Karpas-422 (cell line): ENCODE measurements at regions not wholly inside any gene's neighbourhood (a gene's known extent, or its start where the extent isn't known, plus 50 kb on each side); places are given as distances from the start of the nearest gene placed in this dataset.

Experiments
- DNase-seq: peaks from one replicate; pipeline ENCODE4 v3.0.0-alpha.2; 2015
- H2AFZ ChIP-seq: fragments of 200-600 bp; sonication (generic); 2 replicates; pipeline ENCODE4 v1.6.1; 2014; ENCODE audit warnings: antibody characterized with exemption, low read length, mixed read lengths
- H3K27ac ChIP-seq: fragments of 200-600 bp; sonication (generic); 2 replicates; pipeline ENCODE4 v1.5.1; 2014; ENCODE audit warnings: mild to moderate bottlenecking, low read length, moderate library complexity
- H3K27me3 ChIP-seq: fragments of 200-600 bp; sonication (generic); 2 replicates; pipeline ENCODE4 v1.6.1; 2014; ENCODE audit warnings: low read length, mixed read lengths
- H3K36me3 ChIP-seq: fragments of 200-600 bp; sonication (generic); 2 replicates; pipeline ENCODE4 v1.6.1; 2014; ENCODE audit warnings: low read length, mixed read lengths; ENCODE audit not compliant: insufficient read depth
- H3K4me1 ChIP-seq: fragments of 200-600 bp; sonication (generic); 2 replicates; pipeline ENCODE4 v1.6.1; 2014; ENCODE audit warnings: mild to moderate bottlenecking, low read length, mixed read lengths
- H3K4me2 ChIP-seq: fragments of 200-600 bp; sonication (generic); 2 replicates; pipeline ENCODE4 v1.6.1; 2014; ENCODE audit warnings: low read length, low read depth, mild to moderate bottlenecking; ENCODE audit not compliant: poor library complexity, severe bottlenecking
- H3K4me3 ChIP-seq: fragments of 200-600 bp; sonication (generic); 2 replicates; pipeline ENCODE4 v1.5.1; 2014; ENCODE audit warnings: mild to moderate bottlenecking, antibody characterized with exemption, low read length, mixed read lengths
- H3K79me2 ChIP-seq: fragments of 200-600 bp; sonication (generic); 2 replicates; pipeline ENCODE4 v1.6.1; 2014; ENCODE audit warnings: mild to moderate bottlenecking, low read length, mixed read lengths
- H3K9ac ChIP-seq: fragments of 200-600 bp; sonication (generic); 2 replicates; pipeline ENCODE4 v1.6.0; 2014; ENCODE audit warnings: low read length
- H3K9me2 ChIP-seq: fragments of 200-600 bp; sonication (generic), shearing (Covaris generic); replicated peaks from 2 replicates; pipeline ENCODE4 v1.6.0; 2014; ENCODE audit warnings: mild to moderate bottlenecking, low read length, moderate library complexity; ENCODE audit not compliant: insufficient read depth
- H3K9me3 ChIP-seq: fragments of 300-700, 200-600 bp; sonication (generic); 2 replicates; pipeline ENCODE4 v1.6.1; 2014; ENCODE audit warnings: low read length, mixed read lengths
- H4K20me1 ChIP-seq: fragments of 200-600 bp; sonication (generic); 2 replicates; pipeline ENCODE4 v1.6.1; 2014; ENCODE audit warnings: mild to moderate bottlenecking, antibody characterized with exemption, low read length, low read depth; ENCODE audit not compliant: insufficient read depth

GRCh38 chr12:43095669-43096280 is 456.2 kb downstream of the ADAMTS20 start:
- no peaks in the 10 kb centered on the region for H4K20me1 ChIP-seq
- H3K4me2 ChIP-seq, result no peak overlapping the region
- no peak overlapping the region for H3K27ac ChIP-seq
- no peak for DNase-seq
- no peaks in the 10 kb centered on the region for H3K4me1 ChIP-seq
- H3K79me2 ChIP-seq, result no peaks in the 10 kb centered on the region
- H3K9me3 ChIP-seq, result no peaks in the 10 kb centered on the region
- no peaks in the 10 kb centered on the region for H3K9me2 ChIP-seq
- H2AFZ ChIP-seq, result no peak overlapping the region
- no peaks in the 10 kb centered on the region for H3K27me3 ChIP-seq
- H3K4me3 ChIP-seq, result no peak overlapping the region
- no peak overlapping the region for H3K9ac ChIP-seq
- H3K36me3 ChIP-seq, result no peaks in the 10 kb centered on the region

DNA sequence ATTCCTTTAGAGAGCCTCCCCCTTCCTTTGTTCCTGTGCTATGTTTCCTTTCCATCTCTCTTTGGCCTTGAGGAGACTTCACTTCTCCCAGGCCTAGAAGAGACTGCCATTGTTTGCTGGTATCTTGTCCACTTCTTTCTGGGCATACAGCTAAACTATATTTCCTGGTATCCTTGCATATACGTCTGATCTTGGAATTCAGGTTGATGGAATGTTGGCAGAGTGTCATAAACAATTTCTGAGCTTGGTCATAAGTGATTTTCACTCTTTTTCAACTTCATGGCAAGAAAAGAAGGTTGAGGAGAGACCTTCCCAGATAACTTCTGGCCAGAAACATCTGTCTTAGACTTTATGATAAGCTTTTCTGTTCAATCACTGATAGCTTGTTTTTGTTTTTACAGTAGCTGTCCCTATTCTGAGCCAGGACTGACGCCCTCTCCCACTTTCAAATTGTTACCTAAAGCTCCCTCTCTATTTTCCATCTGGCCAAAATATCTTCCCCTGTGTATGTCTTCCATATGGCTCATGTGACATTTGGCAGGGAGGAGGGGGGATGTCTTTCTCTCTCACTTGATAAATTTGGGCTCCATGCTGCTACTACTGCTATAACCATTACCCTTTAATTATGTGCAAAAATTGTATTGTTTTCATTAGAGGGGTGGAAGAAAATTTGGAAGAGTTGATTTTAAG is 457.0 kb downstream of the ADAMTS20 start:
- Histone ChIP-seq H3K27ac (no peak overlapping the region), H3K9me2 (no peaks in the 10 kb centered on the region), H3K9ac (no peak overlapping the region), H3K4me1 (no peaks in the 10 kb centered on the region), H3K79me2 (no peaks in the 10 kb centered on the region), H4K20me1 (no peaks in the 10 kb centered on the region), H3K9me3 (no peaks in the 10 kb centered on the region), H3K27me3 (no peaks in the 10 kb centered on the region), H3K36me3 (no peaks in the 10 kb centered on the region), H3K4me3 (no peak overlapping the region), H3K4me2 (no peak overlapping the region), H2AFZ (no peak overlapping the region)
- no peak for DNase-seq

DNA sequence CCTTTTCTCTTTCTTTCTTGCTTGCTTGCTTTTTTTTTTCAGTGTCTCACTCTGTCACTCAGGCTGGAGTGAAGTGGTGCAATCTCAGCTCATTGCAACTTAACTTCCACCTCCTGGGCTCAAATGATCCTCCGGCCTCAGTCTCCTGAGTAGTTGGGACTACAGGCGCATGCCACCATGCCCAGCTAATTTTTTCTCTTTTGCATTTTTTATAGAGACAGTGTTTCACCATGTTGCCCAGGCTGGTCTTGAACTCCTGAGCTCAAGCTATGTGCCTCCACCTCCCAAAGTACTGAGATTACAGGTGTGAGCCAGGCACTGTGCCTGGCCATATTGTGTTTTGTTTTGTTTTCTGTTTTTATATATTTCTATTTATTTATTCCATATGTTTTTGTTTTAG is 461.0 kb downstream of the ADAMTS20 start:
- Histone ChIP-seq H3K27me3 (no peaks in the 10 kb centered on the region), H3K9me3 (peaks cover 10% of the 10 kb centered on the region; the same call in 1 of the 2 replicates), H3K4me3 (no peak overlapping the region), H3K9ac (no peak overlapping the region), H3K4me2 (no peak overlapping the region), H3K36me3 (no peaks in the 10 kb centered on the region), H4K20me1 (no peaks in the 10 kb centered on the region), H3K4me1 (no peaks in the 10 kb centered on the region), H3K27ac (no peak overlapping the region), H2AFZ (no peak overlapping the region), H3K9me2 (0 out of 2 replicates have a peak, but pooled peaks cover 3% of the 10 kb centered on the region), H3K79me2 (no peaks in the 10 kb centered on the region)
- no peak for DNase-seq

DNA sequence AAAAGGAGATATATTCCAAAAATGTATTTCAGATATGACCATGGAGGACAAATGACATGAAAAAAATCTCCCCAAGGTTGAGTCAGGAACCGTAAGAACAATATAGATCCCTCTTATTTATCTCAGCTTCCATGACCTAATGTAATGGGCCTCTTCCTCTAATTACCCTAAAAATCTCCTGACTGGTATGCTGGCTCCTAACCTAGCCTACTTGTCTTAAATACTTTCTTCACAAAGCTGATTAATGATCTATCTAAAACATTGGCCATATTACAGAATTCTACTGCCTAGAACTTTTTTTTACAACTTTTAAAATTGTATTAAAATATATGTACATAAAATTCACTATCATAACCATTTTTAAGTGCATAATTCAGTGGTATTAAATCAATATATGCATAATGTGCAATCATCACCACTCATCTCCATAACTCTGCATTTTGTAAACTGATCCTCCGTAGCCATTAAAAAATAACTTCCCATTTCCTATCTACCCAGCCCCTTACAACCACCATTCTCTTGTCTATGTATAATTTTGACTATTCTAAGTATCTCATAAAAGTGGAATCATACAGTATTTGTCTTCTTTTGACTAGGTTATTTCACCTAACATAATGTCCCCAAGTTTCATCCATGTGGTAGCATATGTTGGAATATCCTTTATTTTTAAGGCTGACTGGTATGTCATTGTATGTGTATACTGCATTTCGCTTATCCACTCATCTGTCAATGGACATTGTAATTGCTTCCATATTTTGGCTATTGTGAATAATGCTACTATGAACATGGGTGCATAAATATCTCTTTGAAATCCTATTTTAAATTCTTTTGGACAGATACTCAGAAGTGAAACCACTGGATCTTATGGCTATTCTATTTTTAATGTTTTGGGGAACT is 464.6 kb downstream of the ADAMTS20 start:
- Histone ChIP-seq H3K27ac (no peak overlapping the region), H2AFZ (no peak overlapping the region), H3K79me2 (no peaks in the 10 kb centered on the region), H3K9ac (no peak overlapping the region), H3K4me3 (no peak overlapping the region), H3K9me2 (0 out of 2 replicates have a peak, but pooled peaks cover 3% of the 10 kb centered on the region), H3K9me3 (peaks cover 10% of the 10 kb centered on the region; the same call in 1 of the 2 replicates), H3K36me3 (no peaks in the 10 kb centered on the region), H4K20me1 (no peaks in the 10 kb centered on the region), H3K27me3 (no peaks in the 10 kb centered on the region), H3K4me2 (no peak overlapping the region), H3K4me1 (no peaks in the 10 kb centered on the region)
- DNase-seq, result no peak

DNA sequence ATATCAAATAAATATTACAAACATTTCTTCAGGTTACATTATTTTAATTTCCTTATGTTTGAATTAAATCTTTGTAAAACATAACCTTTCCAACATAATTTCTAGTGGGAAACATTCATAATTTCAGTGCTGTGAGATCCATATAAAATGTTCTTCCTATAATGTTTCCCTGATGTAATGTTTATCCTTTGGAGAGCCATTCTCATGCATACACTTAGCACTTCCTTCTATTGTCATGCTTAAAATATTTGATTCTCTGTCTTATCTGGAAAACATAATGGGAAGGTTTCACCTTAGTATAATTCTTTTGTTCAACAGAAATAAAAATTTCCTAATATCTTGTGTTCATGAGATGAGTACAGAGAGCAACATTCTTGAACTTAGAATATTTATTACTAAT is 472.5 kb downstream of the ADAMTS20 start:
- Histone ChIP-seq H3K36me3 (no peaks in the 10 kb centered on the region), H4K20me1 (no peaks in the 10 kb centered on the region), H3K27ac (no peak overlapping the region), H3K4me1 (no peaks in the 10 kb centered on the region), H3K4me3 (no peak overlapping the region), H3K9ac (no peak overlapping the region), H3K79me2 (no peaks in the 10 kb centered on the region), H3K27me3 (no peaks in the 10 kb centered on the region), H3K4me2 (no peak overlapping the region), H3K9me3 (no peaks in the 10 kb centered on the region), H3K9me2 (no peaks in the 10 kb centered on the region), H2AFZ (no peak overlapping the region)
- no peak for DNase-seq

GRCh38 chr12:43078976-43079375 is 473.0 kb downstream of the ADAMTS20 start:
- Histone ChIP-seq H3K9me2 (no peaks in the 10 kb centered on the region), H3K79me2 (no peaks in the 10 kb centered on the region), H3K4me3 (no peak overlapping the region), H3K4me1 (no peaks in the 10 kb centered on the region), H3K4me2 (no peak overlapping the region), H2AFZ (no peak overlapping the region), H3K36me3 (no peaks in the 10 kb centered on the region), H3K9ac (no peak overlapping the region), H3K27me3 (no peaks in the 10 kb centered on the region), H3K9me3 (no peaks in the 10 kb centered on the region), H3K27ac (no peak overlapping the region), H4K20me1 (no peaks in the 10 kb centered on the region)
- no peak for DNase-seq

DNA sequence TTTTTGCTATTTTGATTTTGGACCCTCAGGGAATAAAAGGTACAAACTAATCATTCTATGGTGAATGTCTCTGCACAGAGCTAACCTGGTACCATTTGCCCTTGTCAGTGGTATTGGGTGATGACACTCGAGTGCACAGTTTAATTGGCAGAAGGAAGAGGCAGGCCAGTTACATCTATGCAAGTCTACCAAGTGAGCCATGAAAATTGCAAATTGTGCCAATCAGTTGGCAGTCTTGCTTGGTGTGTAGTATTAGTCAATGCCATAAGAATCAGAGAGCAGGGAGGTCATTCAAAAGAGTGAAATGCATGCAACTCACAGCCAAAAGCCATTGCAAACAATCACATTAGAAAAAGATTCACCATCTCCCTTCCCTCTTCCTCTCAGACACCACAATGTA is 479.6 kb downstream of the ADAMTS20 start:
- Histone ChIP-seq H4K20me1 (no peaks in the 10 kb centered on the region), H3K79me2 (no peaks in the 10 kb centered on the region), H3K9ac (no peak overlapping the region), H3K27me3 (no peaks in the 10 kb centered on the region), H3K9me2 (no peaks in the 10 kb centered on the region), H3K4me3 (no peak overlapping the region), H3K36me3 (no peaks in the 10 kb centered on the region), H2AFZ (no peak overlapping the region), H3K4me2 (no peak overlapping the region), H3K4me1 (no peaks in the 10 kb centered on the region), H3K9me3 (no peaks in the 10 kb centered on the region), H3K27ac (no peak overlapping the region)
- no peak for DNase-seq

GRCh38 chr12:43069768-43070221 is 480.2 kb upstream of the PRICKLE1 start:
- no peak overlapping the region for H3K9ac ChIP-seq
- H3K4me3 ChIP-seq, result no peak overlapping the region
- H3K27ac ChIP-seq, result no peak overlapping the region
- no peaks in the 10 kb centered on the region for H3K4me1 ChIP-seq
- no peaks in the 10 kb centered on the region for H4K20me1 ChIP-seq
- no peaks in the 10 kb centered on the region for H3K9me3 ChIP-seq
- no peak overlapping the region for H2AFZ ChIP-seq
- no peaks in the 10 kb centered on the region for H3K27me3 ChIP-seq
- H3K9me2 ChIP-seq, result no peaks in the 10 kb centered on the region
- H3K79me2 ChIP-seq, result no peaks in the 10 kb centered on the region
- no peaks in the 10 kb centered on the region for H3K36me3 ChIP-seq
- H3K4me2 ChIP-seq, result no peak overlapping the region
- no peak for DNase-seq
